ENCODE measurements at regions not wholly inside any gene's neighbourhood (a gene's known extent, or its start where the extent isn't known, plus 50 kb on each side); places are given as distances from the start of the nearest gene placed in this dataset.

- no peak for TF ChIP-seq ZNF501 (tag by site-specific recombination; IDR thresholded peaks at IDR 0.05)
- TF ChIP-seq ZNF239 (tag by site-specific recombination; IDR thresholded peaks at IDR 0.05) = no peak
- no peak for TF ChIP-seq ZBTB8A (tag by site-specific recombination; IDR thresholded peaks at IDR 0.05)
- no peak for TF ChIP-seq ZNF138 (tag by site-specific recombination; IDR thresholded peaks at IDR 0.05; ENCODE audit: borderline replicate concordance)
- TF ChIP-seq ZNF426 (tag by site-specific recombination; IDR thresholded peaks at IDR 0.05) = no peak
- no peak for TF ChIP-seq CTCF (tag by site-specific recombination; IDR thresholded peaks at IDR 0.05)
- TF ChIP-seq REST (tag by site-specific recombination; IDR thresholded peaks at IDR 0.05) = no peak
- no peak for TF ChIP-seq PRDM6 (tag by site-specific recombination; IDR thresholded peaks at IDR 0.05)
- no peak for TF ChIP-seq ZBTB21 (tag by site-specific recombination; IDR thresholded peaks at IDR 0.05)
- no peak for TF ChIP-seq ZNF394 (tag by site-specific recombination; IDR thresholded peaks at IDR 0.05; ENCODE audit: borderline replicate concordance)
- no peak for TF ChIP-seq ZNF677 (tag by site-specific recombination; IDR thresholded peaks at IDR 0.05)
These were observed 610.0 kb downstream of the RNF144A start for GRCh38 chr2:7527165-7527722.
